PFSK-1 (cell line): ENCODE measurements at regions not wholly inside any gene's neighbourhood (a gene's known extent, or its start where the extent isn't known, plus 50 kb on each side); places are given as distances from the start of the nearest gene placed in this dataset.

ENCODE experiments used
- FOXP2 ChIP-seq: optimal IDR thresholded peaks from 2 replicates; pipeline ENCODE3; 2011; ENCODE audit warnings: borderline replicate concordance, control low read depth, inconsistent platforms; ENCODE audit not compliant: insufficient read depth; ENCODE audit errors: extremely low read length, extremely low read depth
- POLR2AphosphoS5 ChIP-seq: IDR thresholded peaks from 2 replicates; pipeline ENCODE4 v1.6.1; 2012; ENCODE audit warnings: low read depth, mild to moderate bottlenecking, control low read depth, low read length, moderate library complexity
- TAF1 ChIP-seq: IDR thresholded peaks from 2 replicates; pipeline ENCODE4 v1.6.1; 2012; ENCODE audit warnings: low read length, control low read depth, borderline replicate concordance; ENCODE audit not compliant: insufficient read depth

GRCh38 chr1:112285316-112285715 is 110.7 kb upstream of the CTTNBP2NL start:
- TF ChIP-seq POLR2AphosphoS5, result no peak
- no peak for TF ChIP-seq TAF1
- TF ChIP-seq FOXP2, result no peak
